HG03432 (cell line): ENCODE measurements at regions not wholly inside any gene's neighbourhood (a gene's known extent, or its start where the extent isn't known, plus 50 kb on each side); places are given as distances from the start of the nearest gene placed in this dataset.

Experiments used
- ATAC-seq: cut with Tn5 transposase; IDR thresholded peaks from one replicate; pipeline ENCODE4 v1.9.1; 2021; ENCODE audit warnings: mild to moderate bottlenecking, moderate library complexity; ENCODE audit not compliant: unreplicated experiment

DNA sequence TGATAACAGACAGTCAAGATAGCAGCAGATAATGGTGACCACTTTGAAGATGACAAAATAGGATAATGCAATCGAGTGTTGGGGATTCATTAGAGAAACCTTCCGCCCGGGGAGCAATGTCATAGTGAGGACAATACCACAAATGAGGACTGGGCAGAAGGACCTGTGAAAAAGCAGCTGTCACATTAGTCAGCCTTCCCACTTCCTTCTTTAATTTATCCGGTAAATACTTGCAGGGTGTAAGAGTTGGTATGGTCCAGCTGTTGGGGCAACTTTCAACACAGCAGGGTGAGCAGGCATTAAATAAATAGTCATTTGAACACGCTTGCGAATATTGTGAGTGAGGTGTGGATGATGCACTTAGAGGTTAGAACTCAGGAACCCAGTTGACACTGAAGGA lies 132.5 kb upstream of the KIRREL3 start:
- ATAC-seq: no peak

DNA sequence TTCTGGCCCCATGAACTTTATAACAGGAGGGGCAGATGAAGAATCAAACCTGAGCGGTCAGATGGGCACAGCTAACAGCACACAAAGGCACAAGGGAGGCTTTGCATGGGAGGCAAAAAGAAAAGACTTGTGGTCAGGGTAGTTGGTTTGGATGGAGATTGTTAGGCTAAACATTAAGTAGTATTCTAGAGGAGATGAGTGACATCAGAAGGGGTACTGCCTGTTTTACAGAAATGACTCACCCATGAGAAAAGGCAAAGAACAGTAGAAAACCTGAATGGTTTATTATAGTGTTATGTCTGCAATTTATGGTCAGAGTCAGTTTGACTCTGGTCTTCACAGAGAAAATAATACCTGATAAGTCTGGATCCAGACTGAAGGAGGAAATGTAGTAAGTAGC lies 129.8 kb upstream of the KIRREL3 start:
- ATAC-seq: no peak

DNA sequence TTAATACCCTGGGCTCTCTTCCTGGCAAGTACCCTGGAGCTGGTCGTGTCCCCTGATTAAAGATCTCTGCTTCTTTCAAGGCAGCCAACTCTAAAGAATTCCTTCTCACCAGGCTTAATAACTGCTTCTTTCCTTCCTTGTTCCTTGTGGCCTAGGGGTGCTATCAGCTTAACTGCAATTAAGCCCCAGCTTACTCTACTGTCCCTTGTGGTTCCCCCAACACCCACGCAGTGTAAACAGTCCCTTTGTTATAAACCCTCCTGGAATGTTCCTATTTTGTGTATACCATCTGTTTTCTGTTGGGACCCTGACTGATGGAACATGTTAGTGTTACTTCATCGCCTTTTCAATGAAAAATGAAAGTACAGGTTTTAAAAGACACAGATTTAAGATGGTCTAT lies 126.4 kb upstream of the KIRREL3 start:
- ATAC-seq: no peak

DNA sequence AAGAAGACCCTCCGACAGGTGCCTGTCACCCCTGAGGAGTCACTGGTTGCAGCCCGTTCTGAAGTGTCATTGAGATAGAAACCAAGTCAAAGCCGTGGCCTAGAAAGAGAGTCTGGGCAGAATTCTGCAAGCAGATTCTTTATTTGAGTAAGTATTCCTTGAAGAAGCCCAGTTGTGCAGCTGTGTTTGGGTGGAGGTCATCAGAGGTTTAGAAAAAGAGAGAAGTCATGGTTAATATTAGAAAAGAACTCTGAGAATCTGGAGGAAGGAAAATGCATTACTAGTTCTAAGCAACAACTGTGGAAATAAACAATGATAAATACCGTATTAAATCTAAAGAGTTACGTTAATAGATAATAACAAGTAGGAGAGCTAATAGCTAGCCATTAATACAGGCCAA lies 118.8 kb upstream of the KIRREL3 start:
- no peak for ATAC-seq

GRCh38 chr11:127118811-127119210 lies 118.2 kb upstream of the KIRREL3 start:
- ATAC-seq: no peak

DNA sequence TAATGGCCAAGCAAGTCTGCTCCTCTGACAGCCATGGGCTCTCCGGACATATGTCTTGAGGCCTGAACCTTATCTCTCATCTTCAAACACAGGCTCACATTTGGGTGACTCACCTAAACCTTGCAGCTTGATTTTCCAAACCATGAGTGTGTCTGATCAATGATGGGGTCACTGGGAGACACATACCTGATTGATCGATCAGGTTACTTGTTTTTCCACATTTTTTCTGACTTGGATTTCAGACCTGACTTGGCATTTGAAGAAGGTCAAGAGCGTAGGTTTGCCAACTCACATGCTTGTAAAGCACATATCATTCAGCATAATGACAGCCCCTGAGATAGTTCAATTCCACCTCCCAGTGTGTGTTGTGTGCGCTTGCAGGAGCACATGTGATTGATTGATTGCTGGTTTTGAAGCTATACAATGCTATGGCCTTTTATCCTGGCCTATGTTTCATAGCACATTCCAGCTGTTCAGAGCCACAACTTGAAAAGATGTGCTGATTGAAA lies 116.7 kb upstream of the KIRREL3 start:
- no peak for ATAC-seq

DNA sequence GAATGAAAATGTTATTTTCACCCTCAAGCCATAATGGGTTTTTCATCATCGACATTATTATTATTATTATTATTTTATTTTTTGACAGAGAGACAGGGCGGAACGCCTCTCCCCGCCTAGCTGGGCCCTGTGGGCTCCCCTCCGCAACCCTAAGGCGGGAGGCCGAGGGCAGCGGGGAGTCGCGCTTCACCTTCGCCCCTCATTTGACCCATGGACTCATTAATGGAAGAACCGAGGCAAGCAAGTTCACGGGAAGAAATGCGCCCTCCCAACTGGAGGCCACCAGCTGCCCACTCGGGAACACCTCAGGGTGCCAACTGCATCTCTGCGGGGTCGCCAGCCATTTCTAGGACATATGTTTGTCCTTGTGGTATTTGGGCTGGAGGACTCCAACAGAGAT lies 115.3 kb upstream of the KIRREL3 start:
- no peak for ATAC-seq

GRCh38 chr11:127114035-127114434 lies 113.5 kb upstream of the KIRREL3 start:
- no peak for ATAC-seq

GRCh38 chr11:127110542-127110941 lies 110.0 kb upstream of the KIRREL3 start:
- ATAC-seq: no peak

GRCh38 chr11:127109796-127110480 lies 109.4 kb upstream of the KIRREL3 start:
- no peak for ATAC-seq

DNA sequence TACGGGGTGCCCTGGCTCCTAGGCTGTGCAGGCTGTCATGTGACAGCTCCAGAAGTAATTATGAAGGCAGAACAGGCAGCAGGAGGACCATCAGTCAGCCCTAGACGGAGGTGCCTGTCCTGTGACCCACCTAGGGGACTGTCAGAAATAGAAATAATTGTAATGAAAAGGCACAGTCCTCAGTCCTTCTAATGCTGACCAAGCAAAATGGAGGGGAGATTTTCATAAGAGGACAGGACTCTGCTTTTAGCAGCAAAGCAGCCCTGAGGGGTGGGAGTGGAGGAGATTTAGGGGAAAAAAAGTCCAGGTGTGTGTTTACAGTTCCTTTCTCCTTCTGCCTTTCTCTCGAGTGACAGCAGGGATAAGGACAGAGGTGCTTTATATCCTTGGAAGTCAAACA lies 108.3 kb upstream of the KIRREL3 start:
- ATAC-seq: no peak

DNA sequence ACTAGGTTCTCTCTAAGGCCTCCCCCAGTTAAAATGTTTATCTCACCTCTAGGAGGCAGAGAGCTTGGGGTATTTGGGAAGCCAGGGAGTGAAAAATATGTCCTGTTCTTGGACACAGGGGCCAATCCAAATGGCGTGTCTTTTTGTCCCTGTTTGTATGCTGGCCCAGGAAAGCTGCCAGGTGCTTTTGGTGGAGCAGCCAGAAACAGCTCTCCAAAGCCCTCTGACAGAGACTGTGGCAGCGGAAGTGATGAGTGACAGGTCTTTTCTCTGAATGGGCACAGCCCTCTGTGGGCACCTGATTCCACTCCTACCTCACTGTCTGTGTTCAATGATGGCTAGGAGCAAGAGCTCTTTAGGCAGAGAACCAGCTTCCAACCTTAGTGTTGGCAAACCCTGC lies 106.4 kb upstream of the KIRREL3 start:
- no peak for ATAC-seq

- no peak for ATAC-seq
Measured at GRCh38 chr11:127105593-127106541, 105.3 kb upstream of the KIRREL3 start.

DNA sequence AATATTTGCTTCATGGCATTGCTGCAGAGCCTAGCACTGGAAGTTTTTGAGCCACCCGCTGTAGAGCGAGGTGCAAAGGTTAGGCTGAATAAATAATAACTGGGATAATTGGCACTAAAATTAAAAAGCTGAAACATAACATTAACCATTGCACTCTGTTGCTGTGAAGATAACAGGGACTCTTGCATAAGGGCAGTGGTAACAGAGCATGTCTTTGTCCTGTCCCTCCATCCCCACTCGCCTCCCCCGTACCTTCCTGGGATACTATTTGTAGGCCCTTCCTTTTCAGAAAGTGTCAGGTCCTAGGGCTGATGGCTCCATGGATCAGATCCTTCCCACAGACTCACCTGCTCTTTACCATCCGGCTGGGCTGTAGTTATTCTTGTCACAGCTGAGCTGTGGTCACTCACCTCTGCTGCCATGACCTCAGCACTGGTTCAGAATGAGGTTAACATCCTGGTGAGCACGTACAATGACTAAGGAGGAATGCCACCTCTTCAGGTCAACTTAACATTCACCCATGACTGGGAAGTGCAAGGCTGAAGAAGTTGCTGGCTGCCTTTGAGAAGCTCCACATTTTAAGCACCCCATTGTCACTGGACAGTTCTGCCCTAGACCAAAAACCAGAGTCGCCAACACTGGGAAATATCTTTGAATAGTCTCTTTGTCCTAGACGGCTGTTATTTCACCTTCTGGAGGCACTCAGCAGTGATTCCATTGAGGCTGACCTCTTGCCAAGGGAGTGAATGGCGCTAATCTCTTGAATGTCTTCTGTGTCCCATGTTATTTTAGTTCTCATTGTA lies 103.2 kb upstream of the KIRREL3 start:
- ATAC-seq: no peak

GRCh38 chr11:127098684-127099083 lies 98.1 kb upstream of the KIRREL3 start:
- no peak for ATAC-seq

GRCh38 chr11:127080735-127081134 lies 80.2 kb upstream of the KIRREL3 start:
- no peak for ATAC-seq

GRCh38 chr11:127075758-127076157 lies 75.2 kb upstream of the KIRREL3 start:
- ATAC-seq: no peak

DNA sequence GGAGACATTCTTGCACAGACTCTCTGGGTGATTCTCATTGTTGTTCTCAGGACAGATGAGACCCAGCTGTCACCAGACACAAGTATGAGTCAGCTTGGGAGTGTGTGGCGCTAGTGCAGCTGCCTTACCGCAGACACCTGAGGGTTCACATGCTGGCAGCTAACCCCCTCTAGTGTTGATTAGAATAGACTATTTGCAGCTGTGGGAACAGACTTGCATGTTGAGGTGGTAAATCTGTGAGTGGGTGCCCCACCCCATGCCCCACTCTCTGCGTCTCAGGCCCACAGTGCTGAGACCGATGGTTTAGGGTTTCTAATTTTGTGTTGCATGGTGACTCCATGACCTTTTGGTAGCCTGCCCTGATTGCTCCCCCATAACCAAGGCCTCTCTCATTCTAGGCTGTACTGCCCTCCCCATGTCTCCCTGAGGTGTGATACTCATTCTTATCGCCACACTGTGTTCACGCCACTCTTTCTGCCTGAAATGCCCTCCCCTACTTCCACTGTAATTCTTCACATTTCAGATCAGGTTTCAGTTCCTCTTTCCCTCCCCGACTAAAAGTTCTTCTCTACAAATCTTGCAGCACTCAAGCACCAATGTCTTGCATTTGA lies 73.7 kb upstream of the KIRREL3 start:
- ATAC-seq: peak; percentile 96

DNA sequence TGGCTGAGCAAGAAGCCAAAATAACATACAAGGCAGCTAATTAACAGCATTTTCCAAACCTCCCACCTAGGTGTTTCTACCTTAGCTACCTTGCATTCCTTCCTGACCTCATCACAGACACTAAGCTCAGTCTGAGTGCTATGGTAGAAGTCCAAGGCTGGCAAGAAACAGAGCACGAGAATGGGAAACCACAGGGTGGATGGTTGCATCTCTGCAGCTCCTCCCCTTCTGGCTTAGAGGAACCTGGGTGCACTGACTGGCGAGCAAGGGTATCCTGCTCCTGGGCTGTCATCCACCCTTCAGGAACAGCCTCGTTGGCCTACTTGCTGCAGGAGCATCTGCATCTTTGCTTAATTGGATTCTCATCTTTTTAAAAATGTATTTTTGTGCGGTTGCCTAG lies 73.1 kb upstream of the KIRREL3 start:
- no peak for ATAC-seq

DNA sequence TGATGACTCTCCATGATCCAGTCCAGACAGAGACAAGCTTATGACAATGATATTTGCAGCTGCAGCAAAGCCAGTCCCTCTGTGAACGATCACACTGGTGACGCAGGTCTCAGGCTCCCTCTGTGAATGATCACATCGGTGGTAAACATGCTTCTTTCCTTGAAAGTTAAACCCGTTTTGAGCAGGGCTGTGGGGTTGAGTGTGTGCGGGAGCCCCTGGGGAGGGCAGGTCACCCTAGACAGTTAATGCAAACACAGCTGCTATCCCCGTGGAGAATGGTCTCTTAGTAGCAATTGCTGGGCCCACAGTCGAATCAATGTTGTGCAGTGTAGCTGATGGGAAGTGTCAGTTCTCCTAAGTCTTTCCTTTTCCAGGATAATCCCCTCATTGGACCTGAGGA lies 71.0 kb upstream of the KIRREL3 start:
- no peak for ATAC-seq

- ATAC-seq: no peak
Measured at GRCh38 chr11:127070808-127071207, 70.2 kb upstream of the KIRREL3 start.
